IMR-90 (cell line): ENCODE measurements at regions not wholly inside any gene's neighbourhood (a gene's known extent, or its start where the extent isn't known, plus 50 kb on each side); places are given as distances from the start of the nearest gene placed in this dataset.

Source experiments
- ATAC-seq: fragments of 200-7000 bp; cut with Tn5 transposase; 2 replicates; pipeline ENCODE4 v1.9.1; 2020; ENCODE audit warnings: low read depth, mild to moderate bottlenecking, moderate library complexity
- BruUV-seq: library from RNA; stranded (reverse); fragments of 400-500 nt; replicated peaks from 2 replicates; lab custom pipeline; 2021; lab: Mats Ljungman, UMichigan
- CTCF ChIA-PET: fragments of 300-600 bp; formaldehyde crosslinking; extraction: SDS; loops from one replicate; lab custom pipeline; 2021; ENCODE audit warnings: antibody characterized with exemption; lab: Yijun Ruan, JAX
- POLR2A ChIA-PET: fragments of 300-600 bp; sonication (Branson Sonifier 250); formaldehyde crosslinking; loops from one replicate; lab custom pipeline; 2022; ENCODE audit warnings: antibody characterized with exemption; ENCODE audit not compliant: unreplicated experiment; lab: Charles Lee
- DNase-seq: peaks from one replicate; pipeline ENCODE4 v3.0.0; 2013
- H2AFZ ChIP-seq: replicated peaks from 2 replicates; pipeline ENCODE3; 2013; ENCODE audit warnings: low read length, mild to moderate bottlenecking; ENCODE audit not compliant: poor library complexity
- H2AK5ac ChIP-seq: 2 replicates; pipeline ENCODE4 v1.6.1; 2013; ENCODE audit warnings: low read depth, low read length, inconsistent platforms
- H2AK9ac ChIP-seq: replicated peaks from 2 replicates; pipeline ENCODE3; 2013; ENCODE audit warnings: mild to moderate bottlenecking, low read depth, low read length, moderate library complexity; ENCODE audit not compliant: poor library complexity
- H2BK120ac ChIP-seq: 2 replicates; pipeline ENCODE4 v1.6.1; 2013; ENCODE audit warnings: low read depth, low read length, inconsistent platforms
- H2BK15ac ChIP-seq: 3 replicates; pipeline ENCODE4 v1.6.1; 2013; ENCODE audit warnings: low read depth, low read length, inconsistent platforms
- H2BK20ac ChIP-seq: 2 replicates; pipeline ENCODE4 v1.6.1; 2013; ENCODE audit warnings: low read depth, mild to moderate bottlenecking, inconsistent platforms, low read length, moderate library complexity
- H2BK5ac ChIP-seq: 2 replicates; pipeline ENCODE4 v1.6.1; 2013; ENCODE audit warnings: mild to moderate bottlenecking, low read depth, low read length, inconsistent platforms; ENCODE audit not compliant: poor library complexity, severe bottlenecking
- H3K14ac ChIP-seq: replicated peaks from 2 replicates; pipeline ENCODE4 v1.6.1; 2013; ENCODE audit warnings: low read depth, low read length, inconsistent platforms
- H3K18ac ChIP-seq: 2 replicates; pipeline ENCODE4 v1.6.1; 2013; ENCODE audit warnings: low read depth, low read length, control low read depth
- H3K23ac ChIP-seq: 2 replicates; pipeline ENCODE4 v1.6.1; 2013; ENCODE audit warnings: low read depth, low read length, inconsistent platforms
- H3K27ac ChIP-seq: 2 replicates; pipeline ENCODE4 v1.5.1; 2013; ENCODE audit warnings: mild to moderate bottlenecking, control low read depth, low read length; ENCODE audit not compliant: insufficient read depth
- H3K27me3 ChIP-seq: 2 replicates; pipeline ENCODE4 v1.6.1; 2013; ENCODE audit warnings: low read length; ENCODE audit not compliant: control insufficient read depth, insufficient read depth
- H3K36me3 ChIP-seq: 2 replicates; pipeline ENCODE4 v1.6.1; 2013; ENCODE audit warnings: low read length, mixed read lengths; ENCODE audit not compliant: control insufficient read depth, insufficient read depth
- H3K4ac ChIP-seq: 2 replicates; pipeline ENCODE4 v1.6.1; 2013; ENCODE audit warnings: low read depth, low read length, inconsistent platforms
- H3K4me1 ChIP-seq: 2 replicates; pipeline ENCODE4 v1.6.1; 2013; ENCODE audit warnings: low read length, mixed read lengths; ENCODE audit not compliant: control insufficient read depth, insufficient read depth
- H3K4me2 ChIP-seq: 2 replicates; pipeline ENCODE4 v1.6.1; 2013; ENCODE audit warnings: low read depth, mild to moderate bottlenecking, control low read depth, low read length, moderate library complexity
- H3K4me3 ChIP-seq: 2 replicates; pipeline ENCODE4 v1.5.1; 2013; ENCODE audit warnings: low read depth, mild to moderate bottlenecking, control low read depth, low read length, moderate library complexity; ENCODE audit not compliant: insufficient read depth
- H3K56ac ChIP-seq: 2 replicates; pipeline ENCODE4 v1.6.1; 2013; ENCODE audit warnings: low read length, inconsistent platforms; ENCODE audit not compliant: insufficient read depth; ENCODE audit errors: extremely low read depth
- H3K79me1 ChIP-seq, 2 experiments: 2 replicates each; pipeline ENCODE4 v1.6.1; 2013; ENCODE audit warnings: low read length in 2 of 2, inconsistent platforms in 1 of 2, low read depth in 1 of 2
- H3K9ac ChIP-seq: 2 replicates; pipeline ENCODE4 v1.6.1; 2013; ENCODE audit warnings: low read depth, low read length, control low read depth
- H3K9me1 ChIP-seq: 2 replicates; pipeline ENCODE4 v1.6.1; 2013; ENCODE audit warnings: low read length, inconsistent platforms; ENCODE audit not compliant: insufficient read depth
- H3K9me3 ChIP-seq: 2 replicates; pipeline ENCODE4 v1.6.1; 2013; ENCODE audit warnings: low read length; ENCODE audit not compliant: control insufficient read depth, insufficient read depth
- H4K20me1 ChIP-seq: 2 replicates; pipeline ENCODE4 v1.6.1; 2013; ENCODE audit warnings: low read length, inconsistent platforms; ENCODE audit not compliant: insufficient read depth
- H4K5ac ChIP-seq: 2 replicates; pipeline ENCODE4 v1.6.1; 2013; ENCODE audit warnings: mild to moderate bottlenecking, low read depth, low read length, control low read depth
- H4K8ac ChIP-seq, 2 experiments: 2 replicates each; pipeline ENCODE4 v1.6.1; 2013; ENCODE audit warnings: low read depth in 2 of 2, low read length in 2 of 2, control low read depth in 1 of 2, inconsistent platforms in 1 of 2
- H4K91ac ChIP-seq: 2 replicates; pipeline ENCODE4 v1.6.1; 2013; ENCODE audit warnings: low read depth, low read length, inconsistent platforms; ENCODE audit not compliant: insufficient read depth
- BHLHE40 ChIP-seq: fragments of 150-350 bp; IDR thresholded peaks from 2 replicates; pipeline ENCODE4 v1.6.1; 2016; ENCODE audit warnings: mild to moderate bottlenecking, low read depth, low read length
- CEBPB ChIP-seq: IDR thresholded peaks from 2 replicates; pipeline ENCODE4 v1.6.1; 2012; ENCODE audit warnings: low read depth, low read length, improper control_type of control experiment
- CHD1 ChIP-seq: IDR thresholded peaks from 2 replicates; pipeline ENCODE4 v1.6.1; 2012; ENCODE audit warnings: low read depth, low read length, improper control_type of control experiment
- CTCF ChIP-seq: conservative IDR thresholded peaks from 2 replicates; pipeline ENCODE4 v1.5.1; 2012; ENCODE audit warnings: mild to moderate bottlenecking, low read depth, low read length, improper control_type of control experiment
- ELK1 ChIP-seq: fragments of 150-350 bp; IDR thresholded peaks from 2 replicates; pipeline ENCODE4 v1.6.1; 2016; ENCODE audit warnings: low read depth, mild to moderate bottlenecking, low read length, moderate library complexity, borderline replicate concordance
- FOS ChIP-seq: fragments of 150-350 bp; IDR thresholded peaks from 2 replicates; pipeline ENCODE4 v1.6.1; 2016; ENCODE audit warnings: low read depth, low read length
- MAFK ChIP-seq: IDR thresholded peaks from 2 replicates; pipeline ENCODE4 v1.6.1; 2012; ENCODE audit warnings: low read depth, low read length, improper control_type of control experiment
- MAZ ChIP-seq: IDR thresholded peaks from 2 replicates; pipeline ENCODE4 v1.6.1; 2012; ENCODE audit warnings: low read depth, mild to moderate bottlenecking, low read length, improper control_type of control experiment, moderate library complexity, borderline replicate concordance
- MXI1 ChIP-seq: IDR thresholded peaks from 2 replicates; pipeline ENCODE4 v1.6.1; 2012; ENCODE audit warnings: low read depth, mild to moderate bottlenecking, low read length, moderate library complexity, borderline replicate concordance
- NFE2L2 ChIP-seq: fragments of 150-350 bp; IDR thresholded peaks from 2 replicates; pipeline ENCODE4 v1.6.1; 2016; ENCODE audit warnings: low read depth, mild to moderate bottlenecking, low read length
- POLR2A ChIP-seq: IDR thresholded peaks from 2 replicates; pipeline ENCODE4 v1.6.1; 2012; ENCODE audit warnings: mild to moderate bottlenecking, low read depth, low read length
- RAD21 ChIP-seq: IDR thresholded peaks from 2 replicates; pipeline ENCODE4 v1.6.1; 2012; ENCODE audit warnings: low read length, improper control_type of control experiment
- RCOR1 ChIP-seq: IDR thresholded peaks from 2 replicates; pipeline ENCODE4 v1.6.1; 2012; ENCODE audit warnings: mild to moderate bottlenecking, low read length, improper control_type of control experiment; ENCODE audit not compliant: insufficient replicate concordance
- RFX5 ChIP-seq: IDR thresholded peaks from 2 replicates; pipeline ENCODE4 v1.8.0; 2012; ENCODE audit warnings: low read depth, mild to moderate bottlenecking, low read length, moderate library complexity
- SMC3 ChIP-seq: fragments of 150-350 bp; IDR thresholded peaks from 2 replicates; pipeline ENCODE4 v1.6.1; 2016; ENCODE audit warnings: low read depth, mild to moderate bottlenecking, antibody characterized with exemption, low read length, moderate library complexity
- whole genome bisulfite sequencing, 2 experiments: methylation state at CpG; one replicate each; pipeline versions ENCODE4 v1.1.5 to v1.1.7; 2013; ENCODE audit warnings: missing lambda C conversion rate in 2 of 2; ENCODE audit not compliant: insufficient read length in 1 of 2; ENCODE audit errors: extremely low coverage in 2 of 2; 5-methylcytosine and 5-hydroxymethylcytosine counted together
- dilution Hi-C: fragments of 300-500 bp; cut with HindIII; formaldehyde crosslinking; loops from one replicate; pipeline ENCODE4 v1.14.3; 2018; ENCODE audit warnings: low sequenced_read_pairs; ENCODE audit not compliant: unreplicated experiment
- in situ Hi-C: fragments of 300-500 bp; cut with MboI; formaldehyde crosslinking; loops from 3 replicates; pipeline ENCODE4 v1.14.3; 2019; ENCODE audit warnings: low sequenced_read_pairs, inconsistent platforms, mixed read lengths
- intact Hi-C: fragments of 100-400 bp; cut with micrococcal nuclease; formaldehyde crosslinking; loops from 2 replicates; pipeline ENCODE4 v1.10.0; 2022
- TF ChIP-seq, protein P1 (sequence below): fragments of 150-350 bp; IDR thresholded peaks from 2 replicates; pipeline ENCODE4 v1.6.1; 2017; ENCODE audit warnings: mild to moderate bottlenecking, antibody characterized with exemption, low read length, low read depth

DNA sequence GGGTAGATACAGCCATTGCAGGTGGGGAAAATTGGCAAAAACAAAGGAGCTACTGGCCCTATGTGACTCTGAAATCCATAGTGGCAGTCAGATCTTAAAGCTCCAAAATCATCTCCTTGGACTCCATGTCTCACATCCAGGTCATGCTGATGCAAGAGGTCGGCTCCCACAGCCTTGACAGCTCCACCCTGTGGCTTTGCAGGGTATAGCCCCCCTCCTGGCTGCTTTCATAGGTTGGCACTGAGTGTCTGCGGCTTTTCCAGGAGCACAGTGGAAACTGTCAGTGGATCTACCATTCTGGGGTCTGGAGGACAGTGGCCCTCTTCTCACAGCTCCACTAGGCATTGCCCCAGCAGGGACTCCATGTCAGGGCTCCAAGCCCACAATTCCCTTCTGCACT is 1190.1 kb downstream of the CDH12 start:
- H2AK9ac ChIP-seq = no peak overlapping the region
- H2BK20ac ChIP-seq = no peak overlapping the region
- WGBS, 2 experiments = 0% methylated on average over 1 of the region's 2 CpGs; no CpG with 5 or more reads in 1 of the 2 experiments
- no peak overlapping the region for H3K4ac ChIP-seq
- no peak overlapping the region for H2BK5ac ChIP-seq
- no peak overlapping the region for H4K8ac ChIP-seq
- H3K4me1 ChIP-seq = no peaks in the 10 kb centered on the region
- TF ChIP-seq FOS (no peak), CEBPB (no peak), RCOR1 (no peak), CTCF (no peak), SMC3 (no peak), POLR2A (no peak), MXI1 (no peak), NFE2L2 (no peak), MAZ (no peak), RFX5 (no peak), BHLHE40 (no peak), MAFK (no peak), CHD1 (no peak), ELK1 (no peak), RAD21 (no peak)
- TF ChIP-seq, protein P1, sequence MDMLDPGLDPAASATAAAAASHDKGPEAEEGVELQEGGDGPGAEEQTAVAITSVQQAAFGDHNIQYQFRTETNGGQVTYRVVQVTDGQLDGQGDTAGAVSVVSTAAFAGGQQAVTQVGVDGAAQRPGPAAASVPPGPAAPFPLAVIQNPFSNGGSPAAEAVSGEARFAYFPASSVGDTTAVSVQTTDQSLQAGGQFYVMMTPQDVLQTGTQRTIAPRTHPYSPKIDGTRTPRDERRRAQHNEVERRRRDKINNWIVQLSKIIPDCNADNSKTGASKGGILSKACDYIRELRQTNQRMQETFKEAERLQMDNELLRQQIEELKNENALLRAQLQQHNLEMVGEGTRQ = no peak
- no peaks in the 10 kb centered on the region for H3K79me1 ChIP-seq
- no peak overlapping the region for H2AFZ ChIP-seq
- no peak overlapping the region; the same call in 1 of the 2 replicates for H2BK120ac ChIP-seq
- BruUV-seq = no TSS peak
- H3K9me1 ChIP-seq = no peaks in the 10 kb centered on the region
- no peak overlapping the region for H3K14ac ChIP-seq
- intact Hi-C loops (no loop called here), in situ Hi-C loops (no loop called here), dilution Hi-C loops (no loop called here)
- ChIA-PET CTCF (interaction anchor here (0.6 kb wide), 1 partner anchor 99 kb away, joined by 4 read pairs; no protein-coding TSS in a partner anchor), POLR2A (no interaction called here)
- H2BK15ac ChIP-seq = no peak overlapping the region
- H3K4me3 ChIP-seq = no peak overlapping the region
- no peak overlapping the region for H3K23ac ChIP-seq
- no peaks in the 10 kb centered on the region for H4K20me1 ChIP-seq
- H3K36me3 ChIP-seq = no peaks in the 10 kb centered on the region
- ATAC-seq (no peak), DNase-seq (no peak)
- H3K18ac ChIP-seq = peak overlapping the region; percentile 13; the same call in 1 of the 2 replicates
- no peaks in the 10 kb centered on the region; the same call in 1 of the 2 replicates for H3K9me3 ChIP-seq
- no peaks in the 10 kb centered on the region for H3K27me3 ChIP-seq
- H3K9ac ChIP-seq = no peak overlapping the region
- no peak overlapping the region for H2AK5ac ChIP-seq
- H3K27ac ChIP-seq = no peak overlapping the region
- H4K5ac ChIP-seq = no peak overlapping the region
- H3K4me2 ChIP-seq = no peak overlapping the region
- no peak overlapping the region for H4K91ac ChIP-seq
- H3K56ac ChIP-seq = no peak overlapping the region
